SU-DHL-6 (cell line): ENCODE measurements at regions not wholly inside any gene's neighbourhood (a gene's known extent, or its start where the extent isn't known, plus 50 kb on each side); places are given as distances from the start of the nearest gene placed in this dataset.

ENCODE experiments used
- CTCF ChIP-seq: fragments of 200-600 bp; sonication (generic); IDR thresholded peaks from one replicate; pipeline ENCODE4 v1.5.1; 2017; ENCODE audit warnings: antibody characterized with exemption, mild to moderate bottlenecking, low read length, moderate library complexity; ENCODE audit not compliant: insufficient read depth, poor library complexity, severe bottlenecking
- EZH2phosphoT487 ChIP-seq: fragments of 200-600 bp; sonication (generic), shearing (Covaris generic); conservative IDR thresholded peaks from 2 replicates; pipeline ENCODE4 v1.6.1; 2018; ENCODE audit warnings: mild to moderate bottlenecking, antibody characterized with exemption, low read length, moderate library complexity, mixed read lengths

DNA sequence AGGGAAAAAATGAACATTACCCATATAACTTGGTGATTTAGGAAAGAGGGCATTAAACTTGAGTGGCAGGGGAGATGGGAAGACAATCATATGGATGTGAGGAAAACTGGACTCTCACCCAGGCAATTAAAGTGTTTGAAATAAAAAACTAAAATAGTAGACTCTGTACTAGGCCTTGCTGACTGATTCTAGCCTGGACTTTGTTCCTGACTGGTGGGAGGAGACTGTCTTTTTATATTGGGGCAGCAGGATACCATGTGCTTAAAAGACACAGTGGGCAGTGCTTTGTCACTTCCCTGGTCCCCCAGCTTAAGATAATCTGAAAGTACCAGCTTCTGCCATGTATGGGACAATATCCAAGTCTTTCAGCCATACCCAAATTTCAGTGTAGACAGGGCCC, 107.0 kb downstream of the ACTL7B start:
- no peak for TF ChIP-seq EZH2phosphoT487
- no peak for TF ChIP-seq CTCF
